ENCODE measurements at regions not wholly inside any gene's neighbourhood (a gene's known extent, or its start where the extent isn't known, plus 50 kb on each side); places are given as distances from the start of the nearest gene placed in this dataset.

DNA sequence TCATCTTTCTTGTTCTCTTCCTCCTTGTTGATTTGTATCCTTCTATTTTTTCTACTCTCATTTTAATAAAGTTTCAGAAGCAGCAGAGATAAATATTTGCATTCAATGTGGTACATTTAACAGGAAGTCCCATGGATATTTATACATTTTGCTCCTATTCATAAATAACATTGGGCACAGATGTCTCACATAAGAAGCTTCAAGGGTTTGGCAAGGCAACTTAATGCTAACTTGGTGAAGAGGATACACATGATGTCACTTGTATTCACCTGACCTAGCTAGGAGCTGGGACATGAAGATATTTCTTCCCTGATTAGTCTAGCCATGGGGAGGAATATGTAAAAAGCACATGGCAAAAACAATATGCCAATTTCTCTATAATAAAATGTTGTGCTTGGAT lies 65.1 kb upstream of the DUSP10 start:
- no peaks in the 10 kb centered on the region for H3K36me3 ChIP-seq (ENCODE audit: insufficient read depth, low read length)

DNA sequence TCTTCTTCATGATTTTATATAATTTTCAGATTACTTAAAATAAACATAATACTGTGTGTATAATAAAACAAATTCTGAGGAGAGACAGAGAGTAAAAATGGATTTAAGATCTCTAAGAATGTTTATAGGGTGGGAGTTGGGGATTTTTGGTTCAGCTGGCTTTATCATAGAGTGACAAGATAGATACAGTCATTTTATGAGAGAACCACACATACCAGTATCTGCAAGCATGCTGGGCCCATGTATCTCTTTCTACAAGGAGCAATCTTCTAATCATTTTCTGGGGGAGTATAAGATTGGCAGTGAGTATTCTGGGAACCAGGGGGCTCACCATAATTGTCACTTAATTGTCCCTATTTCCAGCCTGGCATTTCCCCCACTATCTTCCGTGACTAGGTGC lies 64.3 kb upstream of the DUSP10 start:
- TF ChIP-seq, protein P1, sequence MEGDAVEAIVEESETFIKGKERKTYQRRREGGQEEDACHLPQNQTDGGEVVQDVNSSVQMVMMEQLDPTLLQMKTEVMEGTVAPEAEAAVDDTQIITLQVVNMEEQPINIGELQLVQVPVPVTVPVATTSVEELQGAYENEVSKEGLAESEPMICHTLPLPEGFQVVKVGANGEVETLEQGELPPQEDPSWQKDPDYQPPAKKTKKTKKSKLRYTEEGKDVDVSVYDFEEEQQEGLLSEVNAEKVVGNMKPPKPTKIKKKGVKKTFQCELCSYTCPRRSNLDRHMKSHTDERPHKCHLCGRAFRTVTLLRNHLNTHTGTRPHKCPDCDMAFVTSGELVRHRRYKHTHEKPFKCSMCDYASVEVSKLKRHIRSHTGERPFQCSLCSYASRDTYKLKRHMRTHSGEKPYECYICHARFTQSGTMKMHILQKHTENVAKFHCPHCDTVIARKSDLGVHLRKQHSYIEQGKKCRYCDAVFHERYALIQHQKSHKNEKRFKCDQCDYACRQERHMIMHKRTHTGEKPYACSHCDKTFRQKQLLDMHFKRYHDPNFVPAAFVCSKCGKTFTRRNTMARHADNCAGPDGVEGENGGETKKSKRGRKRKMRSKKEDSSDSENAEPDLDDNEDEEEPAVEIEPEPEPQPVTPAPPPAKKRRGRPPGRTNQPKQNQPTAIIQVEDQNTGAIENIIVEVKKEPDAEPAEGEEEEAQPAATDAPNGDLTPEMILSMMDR (IDR thresholded peaks at IDR 0.05; ENCODE audit: poor library complexity, severe bottlenecking): no peak
- TF ChIP-seq TAF1 (IDR thresholded peaks at IDR 0.05; ENCODE audit: low read depth) (no peak), EZH2 (IDR thresholded peaks at IDR 0.05; ENCODE audit: borderline replicate concordance, insufficient read depth, low read length, poor library complexity, severe bottlenecking) (no peak), POLR2AphosphoS5 (IDR thresholded peaks at IDR 0.05) (no peak), MXI1 (conservative IDR thresholded peaks at IDR 0.05; ENCODE audit: poor library complexity, severe bottlenecking) (no peak), SMC3 (conservative IDR thresholded peaks at IDR 0.05; ENCODE audit: poor library complexity) (no peak)
- Histone ChIP-seq H4K20me1 (ENCODE audit: insufficient read depth) (no peaks in the 10 kb centered on the region), H3K4me2 (ENCODE audit: low read length) (no peak overlapping the region), H3K79me2 (replicated peaks; ENCODE audit: insufficient read depth, low read length) (no peaks in the 10 kb centered on the region), H3K27me3 (ENCODE audit: insufficient read depth, low read depth, low read length) (no peaks in the 10 kb centered on the region), H3K9ac (ENCODE audit: low read length) (no peak overlapping the region), H3K9me3 (ENCODE audit: low read length) (no peaks in the 10 kb centered on the region), H3K36me3 (ENCODE audit: insufficient read depth, low read length) (no peaks in the 10 kb centered on the region), H3K9me2 (ENCODE audit: insufficient read depth, low read length) (no peaks in the 10 kb centered on the region), H3K4me3 (ENCODE audit: low read length) (no peak overlapping the region), H2AFZ (ENCODE audit: low read depth, low read length) (no peak overlapping the region), H3K27ac (ENCODE audit: low read length) (no peak overlapping the region), H3F3A (ENCODE audit: insufficient read depth, low read length, poor library complexity, severe bottlenecking) (no peaks in the 10 kb centered on the region)

More for the DNA sequence above, 65.1 kb upstream of the DUSP10 start:
- Histone ChIP-seq H2AFZ (ENCODE audit: low read depth, low read length) (no peak overlapping the region), H3F3A (ENCODE audit: insufficient read depth, low read length, poor library complexity, severe bottlenecking) (no peaks in the 10 kb centered on the region), H3K27me3 (ENCODE audit: insufficient read depth, low read depth, low read length) (no peaks in the 10 kb centered on the region), H3K9me3 (ENCODE audit: low read length) (no peaks in the 10 kb centered on the region), H3K79me2 (replicated peaks; ENCODE audit: insufficient read depth, low read length) (no peaks in the 10 kb centered on the region), H4K20me1 (ENCODE audit: insufficient read depth) (no peaks in the 10 kb centered on the region), H3K9me2 (ENCODE audit: insufficient read depth, low read length) (no peaks in the 10 kb centered on the region), H3K4me2 (ENCODE audit: low read length) (no peak overlapping the region), H3K27ac (ENCODE audit: low read length) (no peak overlapping the region), H3K4me3 (ENCODE audit: low read length) (no peak overlapping the region), H3K9ac (ENCODE audit: low read length) (no peak overlapping the region)
- TF ChIP-seq EZH2 (IDR thresholded peaks at IDR 0.05; ENCODE audit: borderline replicate concordance, insufficient read depth, low read length, poor library complexity, severe bottlenecking) (no peak), POLR2AphosphoS5 (IDR thresholded peaks at IDR 0.05) (no peak), EP300 (conservative IDR thresholded peaks at IDR 0.05; ENCODE audit: poor library complexity, severe bottlenecking) (no peak)

DNA sequence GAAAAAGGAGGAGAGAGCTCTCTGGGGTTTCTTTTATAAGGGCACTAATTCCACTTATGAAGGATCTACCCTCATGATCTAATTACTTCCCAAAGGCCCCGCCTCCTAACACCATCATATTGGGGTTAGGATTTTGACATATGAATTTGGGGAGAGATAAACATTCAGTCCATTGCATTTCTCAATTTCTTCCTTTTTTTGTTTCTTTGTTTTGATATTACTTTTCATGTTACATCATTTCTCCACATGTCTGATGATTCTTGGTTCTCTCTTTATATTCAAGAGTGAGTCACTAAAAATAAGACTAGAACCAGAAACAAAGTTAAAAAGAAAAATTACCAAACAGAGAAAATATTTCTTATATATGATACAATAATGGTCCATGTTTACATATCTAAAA lies 63.2 kb upstream of the DUSP10 start:
- no peak overlapping the region for H3K9ac ChIP-seq (ENCODE audit: low read length)
- H3K27me3 ChIP-seq (ENCODE audit: insufficient read depth, low read depth, low read length): no peaks in the 10 kb centered on the region
- no peak for TF ChIP-seq TAF1 (IDR thresholded peaks at IDR 0.05; ENCODE audit: low read depth)
- no peak for TF ChIP-seq EZH2 (IDR thresholded peaks at IDR 0.05; ENCODE audit: borderline replicate concordance, insufficient read depth, low read length, poor library complexity, severe bottlenecking)
- no peak for TF ChIP-seq RAD21 (conservative IDR thresholded peaks at IDR 0.05)
- no peak overlapping the region for H2AFZ ChIP-seq (ENCODE audit: low read depth, low read length)
- no peaks in the 10 kb centered on the region for H3K36me3 ChIP-seq (ENCODE audit: insufficient read depth, low read length)
- H3K9me3 ChIP-seq (ENCODE audit: low read length): no peaks in the 10 kb centered on the region
- H3K79me2 ChIP-seq (replicated peaks; ENCODE audit: insufficient read depth, low read length): no peaks in the 10 kb centered on the region
- no peaks in the 10 kb centered on the region for H4K20me1 ChIP-seq (ENCODE audit: insufficient read depth)
- no peak overlapping the region for H3K4me3 ChIP-seq (ENCODE audit: low read length)
- H3K27ac ChIP-seq (ENCODE audit: low read length): no peak overlapping the region
- no peaks in the 10 kb centered on the region for H3F3A ChIP-seq (ENCODE audit: insufficient read depth, low read length, poor library complexity, severe bottlenecking)
- H3K4me2 ChIP-seq (ENCODE audit: low read length): no peak overlapping the region
- no peaks in the 10 kb centered on the region for H3K9me2 ChIP-seq (ENCODE audit: insufficient read depth, low read length)

DNA sequence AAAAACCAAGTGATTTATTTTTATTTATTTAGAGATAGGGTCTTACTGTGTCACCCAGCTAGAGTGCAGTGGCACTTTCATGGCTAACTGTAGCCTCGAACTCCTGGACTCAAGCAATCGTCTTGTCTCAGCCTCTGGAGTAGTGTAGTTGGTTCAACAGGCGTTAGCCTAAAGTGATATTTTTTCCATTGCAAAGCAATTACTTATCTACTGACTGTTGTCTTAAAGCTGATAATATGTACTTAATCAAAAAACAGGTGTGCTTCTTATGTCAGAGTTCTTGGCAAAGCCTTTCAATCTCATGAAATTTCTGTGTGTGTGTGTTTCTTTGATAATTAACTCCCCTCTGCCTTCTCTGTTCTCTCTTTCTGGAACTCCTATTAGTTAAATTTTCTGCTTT lies 62.4 kb upstream of the DUSP10 start:
- TF ChIP-seq SMC3 (conservative IDR thresholded peaks at IDR 0.05; ENCODE audit: poor library complexity): no peak
- TF ChIP-seq POLR2AphosphoS5 (IDR thresholded peaks at IDR 0.05): no peak
- no peak overlapping the region for H3K27ac ChIP-seq (ENCODE audit: low read length)
- H3K4me2 ChIP-seq (ENCODE audit: low read length): no peak overlapping the region
- H3K9me3 ChIP-seq (ENCODE audit: low read length): no peaks in the 10 kb centered on the region
- H3K9ac ChIP-seq (ENCODE audit: low read length): no peak overlapping the region
- no peaks in the 10 kb centered on the region for H3K9me2 ChIP-seq (ENCODE audit: insufficient read depth, low read length)
- no peak overlapping the region for H3K4me3 ChIP-seq (ENCODE audit: low read length)
- no peaks in the 10 kb centered on the region for H3K36me3 ChIP-seq (ENCODE audit: insufficient read depth, low read length)
- H3K79me2 ChIP-seq (replicated peaks; ENCODE audit: insufficient read depth, low read length): no peaks in the 10 kb centered on the region
- no peaks in the 10 kb centered on the region for H4K20me1 ChIP-seq (ENCODE audit: insufficient read depth)
- no peaks in the 10 kb centered on the region for H3F3A ChIP-seq (ENCODE audit: insufficient read depth, low read length, poor library complexity, severe bottlenecking)
- H2AFZ ChIP-seq (ENCODE audit: low read depth, low read length): no peak overlapping the region
- H3K27me3 ChIP-seq (ENCODE audit: insufficient read depth, low read depth, low read length): no peaks in the 10 kb centered on the region

Measured in neural cell (in vitro differentiated cells).